Ureter (tissue), 1 donor: ENCODE measurements at regions not wholly inside any gene's neighbourhood (a gene's known extent, or its start where the extent isn't known, plus 50 kb on each side); places are given as distances from the start of the nearest gene placed in this dataset.
"Not testable (repeated sequence)": the region's sequence is repeated elsewhere in the genome, so short reads cannot be mapped to it uniquely, and the experiment has no call there.

Source experiments
- DNase-seq: peaks from one replicate; pipeline ENCODE4 v3.0.0-alpha.2; 2020; ENCODE audit warnings: low spot score
- donor health status: DM: yes; HTN: yes; CAD: no.

- DNase-seq = no peak
These were observed 457.0 kb downstream of the SPATA31D1 start for GRCh38 chr9:82445556-82445955.

- no peak for DNase-seq
These were observed 458.8 kb downstream of the SPATA31D1 start for GRCh38 chr9:82447343-82447742.

- DNase-seq = no peak
These were observed 461.4 kb downstream of the SPATA31D1 start for GRCh38 chr9:82449986-82450385.

GRCh38 chr9:82454509-82455190 is 466.1 kb downstream of the SPATA31D1 start:
- DNase-seq = no peak

GRCh38 chr9:82456642-82457041 is 468.1 kb downstream of the SPATA31D1 start:
- no peak for DNase-seq

- no peak for DNase-seq
These were observed 468.7 kb downstream of the SPATA31D1 start for GRCh38 chr9:82457298-82457697.

- no peak for DNase-seq
These were observed 469.3 kb downstream of the SPATA31D1 start for GRCh38 chr9:82457891-82458290.

- DNase-seq = no peak
These were observed 469.7 kb downstream of the SPATA31D1 start for GRCh38 chr9:82458296-82458695.

GRCh38 chr9:82466616-82467260 is 478.2 kb downstream of the SPATA31D1 start:
- no peak for DNase-seq

- no peak for DNase-seq
These were observed 478.9 kb downstream of the SPATA31D1 start for GRCh38 chr9:82467436-82467835.

- DNase-seq = no peak
These were observed 485.7 kb downstream of the SPATA31D1 start for GRCh38 chr9:82474235-82474634.

GRCh38 chr9:82475584-82476301 is 487.2 kb downstream of the SPATA31D1 start:
- no peak for DNase-seq

- no peak for DNase-seq
These were observed 492.3 kb downstream of the SPATA31D1 start for GRCh38 chr9:82480921-82481320.

GRCh38 chr9:82487935-82488312 is 499.4 kb downstream of the SPATA31D1 start:
- DNase-seq = no peak

- no peak for DNase-seq
These were observed 500.0 kb downstream of the SPATA31D1 start for GRCh38 chr9:82488313-82489200.

- no peak for DNase-seq
These were observed 500.7 kb downstream of the SPATA31D1 start for GRCh38 chr9:82489201-82489821.

GRCh38 chr9:82490019-82490499 is 501.5 kb downstream of the SPATA31D1 start:
- DNase-seq = no peak

GRCh38 chr9:82490821-82491220 is 502.2 kb downstream of the SPATA31D1 start:
- not testable (repeated sequence) for DNase-seq

- no peak for DNase-seq
These were observed 503.0 kb downstream of the SPATA31D1 start for GRCh38 chr9:82491604-82492003.

- no peak for DNase-seq
These were observed 503.7 kb downstream of the SPATA31D1 start for GRCh38 chr9:82492274-82492673.
